COLO829 (cell line): ENCODE measurements at regions not wholly inside any gene's neighbourhood (a gene's known extent, or its start where the extent isn't known, plus 50 kb on each side); places are given as distances from the start of the nearest gene placed in this dataset.

ENCODE experiments used
- DNase-seq: peaks from one replicate; pipeline ENCODE4 v3.0.0; 2012; ENCODE audit warnings: low spot score

DNA sequence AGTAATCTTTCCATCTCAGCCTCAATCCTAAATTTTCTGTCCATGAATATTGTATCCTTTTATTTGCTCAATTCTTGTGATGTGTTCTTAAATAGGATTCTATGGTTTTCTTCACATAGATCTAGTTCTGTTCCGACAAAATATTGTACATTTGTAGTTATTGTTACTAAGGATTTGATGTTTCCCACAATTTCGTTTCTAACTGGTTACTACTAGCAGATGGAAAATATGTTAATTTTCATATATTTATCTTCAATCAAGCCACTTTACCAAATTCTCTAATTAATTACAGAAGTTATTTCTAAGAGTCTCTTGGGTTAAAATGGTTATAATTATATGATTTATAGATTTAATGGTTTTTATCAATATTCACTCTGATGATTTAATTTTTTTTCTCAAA, 60.3 kb downstream of the SEC61B start:
- no peak for DNase-seq

- DNase-seq, result no peak
Observed at GRCh38 chr9:99285965-99286364, 63.9 kb downstream of the SEC61B start.

GRCh38 chr9:99286536-99286935, 64.5 kb downstream of the SEC61B start:
- no peak for DNase-seq

- DNase-seq, result no peak
Observed at GRCh38 chr9:99287641-99288040, 65.6 kb downstream of the SEC61B start.

DNA sequence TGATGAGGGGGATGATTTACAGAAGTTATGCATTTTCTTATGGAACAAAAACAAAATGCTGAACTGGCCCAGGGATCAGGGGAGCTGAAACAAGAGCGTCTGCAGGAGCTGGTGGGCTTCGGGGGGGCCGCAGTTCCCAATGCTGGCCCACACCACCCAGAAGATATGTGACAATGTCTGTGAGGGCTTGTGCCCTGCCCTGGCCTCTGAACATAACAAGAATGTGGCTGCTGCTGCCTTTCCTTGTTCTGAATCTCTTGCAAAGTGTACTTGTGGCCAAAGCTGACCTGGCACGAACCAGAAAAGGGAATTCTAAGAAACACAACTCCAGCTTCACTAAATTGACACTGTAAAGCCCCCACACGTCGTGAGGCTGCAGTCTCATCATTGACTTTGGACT, 66.7 kb downstream of the SEC61B start:
- DNase-seq, result no peak

GRCh38 chr9:99294850-99295461, 72.9 kb downstream of the SEC61B start:
- no peak for DNase-seq

DNA sequence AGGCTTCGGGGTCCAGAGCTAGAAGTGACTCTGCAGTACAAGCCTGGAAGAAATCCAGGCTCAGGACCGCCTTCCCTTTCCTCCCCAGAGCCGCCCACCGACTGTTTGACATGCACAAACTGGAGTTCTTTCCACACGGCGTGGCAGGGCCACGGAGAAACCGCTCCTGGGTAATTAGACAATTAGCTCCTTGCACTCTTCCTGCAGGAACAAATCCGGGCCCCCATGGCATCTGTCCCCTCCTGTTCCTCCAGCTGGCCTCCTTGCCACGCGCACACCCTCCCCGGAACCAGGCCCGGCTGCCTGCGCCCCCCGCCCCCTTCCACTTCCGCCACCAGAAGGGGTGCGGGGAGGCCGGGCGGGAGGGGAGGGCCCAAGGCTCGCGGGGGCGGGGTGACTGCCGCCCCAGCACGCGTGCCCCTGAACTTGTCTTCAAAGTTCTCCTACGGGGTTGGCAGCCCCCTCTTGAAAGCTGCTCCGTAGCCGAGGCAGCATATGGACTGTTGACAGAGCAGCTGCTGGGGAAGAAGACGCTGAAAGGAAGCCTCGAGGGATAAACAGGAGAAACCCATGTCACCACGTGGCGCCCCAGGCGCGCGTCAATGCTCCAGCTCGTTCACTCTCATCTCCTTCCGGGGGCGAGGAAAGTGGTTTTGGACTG, 74.3 kb downstream of the SEC61B start:
- no peak for DNase-seq

- no peak for DNase-seq
Observed at GRCh38 chr9:99298614-99299013, 76.5 kb downstream of the SEC61B start.

DNA sequence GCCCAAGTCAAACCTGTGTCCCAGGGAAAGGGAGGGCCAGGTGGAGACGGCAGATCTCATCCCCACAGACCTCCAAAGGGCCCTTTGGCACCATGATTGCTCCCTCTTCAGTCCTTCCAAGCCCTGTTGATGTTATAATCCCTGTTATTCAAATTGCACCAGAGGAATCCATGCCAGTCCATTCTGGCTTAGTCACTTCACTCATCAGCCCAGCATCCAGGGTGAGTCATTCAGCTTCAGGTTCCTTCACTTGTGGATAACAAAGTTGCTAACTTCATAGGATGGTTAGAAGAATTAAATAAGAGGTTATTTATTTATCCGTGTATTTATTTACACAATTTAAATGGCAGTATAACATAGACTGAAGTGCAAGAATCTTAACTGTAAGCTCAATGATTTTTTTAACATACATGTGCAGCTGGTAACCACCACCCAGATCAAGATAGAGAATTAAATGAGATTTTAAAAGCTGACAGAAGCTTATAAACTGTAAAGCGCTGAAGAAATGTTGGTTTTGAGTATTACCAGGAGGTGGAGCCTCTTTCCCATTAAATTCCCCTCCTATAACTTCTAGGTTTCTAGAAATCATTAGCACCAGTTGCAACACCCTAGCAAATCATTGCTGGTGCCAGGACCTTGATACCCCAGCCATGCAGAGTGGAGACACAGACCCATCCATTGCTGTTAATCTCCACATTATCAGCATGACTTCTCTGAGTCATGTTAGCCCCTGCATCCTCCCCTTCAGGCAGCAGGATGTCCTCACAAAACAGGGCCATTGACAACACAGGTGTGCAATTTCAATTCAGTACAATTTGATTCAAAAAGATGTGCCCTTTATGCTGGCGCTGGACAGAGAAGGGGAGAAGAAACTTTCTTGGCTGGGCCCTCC, 77.4 kb downstream of the SEC61B start:
- peak; percentile 49 for DNase-seq

- DNase-seq, result no peak
Observed at GRCh38 chr9:99300103-99300439, 78.0 kb downstream of the SEC61B start.

GRCh38 chr9:99300603-99301002, 78.5 kb downstream of the SEC61B start:
- DNase-seq, result peak; percentile 60

- no peak for DNase-seq
Observed at GRCh38 chr9:99303177-99303576, 81.1 kb downstream of the SEC61B start.

- DNase-seq, result no peak
Observed at GRCh38 chr9:99305124-99305523, 83.0 kb downstream of the SEC61B start.

DNA sequence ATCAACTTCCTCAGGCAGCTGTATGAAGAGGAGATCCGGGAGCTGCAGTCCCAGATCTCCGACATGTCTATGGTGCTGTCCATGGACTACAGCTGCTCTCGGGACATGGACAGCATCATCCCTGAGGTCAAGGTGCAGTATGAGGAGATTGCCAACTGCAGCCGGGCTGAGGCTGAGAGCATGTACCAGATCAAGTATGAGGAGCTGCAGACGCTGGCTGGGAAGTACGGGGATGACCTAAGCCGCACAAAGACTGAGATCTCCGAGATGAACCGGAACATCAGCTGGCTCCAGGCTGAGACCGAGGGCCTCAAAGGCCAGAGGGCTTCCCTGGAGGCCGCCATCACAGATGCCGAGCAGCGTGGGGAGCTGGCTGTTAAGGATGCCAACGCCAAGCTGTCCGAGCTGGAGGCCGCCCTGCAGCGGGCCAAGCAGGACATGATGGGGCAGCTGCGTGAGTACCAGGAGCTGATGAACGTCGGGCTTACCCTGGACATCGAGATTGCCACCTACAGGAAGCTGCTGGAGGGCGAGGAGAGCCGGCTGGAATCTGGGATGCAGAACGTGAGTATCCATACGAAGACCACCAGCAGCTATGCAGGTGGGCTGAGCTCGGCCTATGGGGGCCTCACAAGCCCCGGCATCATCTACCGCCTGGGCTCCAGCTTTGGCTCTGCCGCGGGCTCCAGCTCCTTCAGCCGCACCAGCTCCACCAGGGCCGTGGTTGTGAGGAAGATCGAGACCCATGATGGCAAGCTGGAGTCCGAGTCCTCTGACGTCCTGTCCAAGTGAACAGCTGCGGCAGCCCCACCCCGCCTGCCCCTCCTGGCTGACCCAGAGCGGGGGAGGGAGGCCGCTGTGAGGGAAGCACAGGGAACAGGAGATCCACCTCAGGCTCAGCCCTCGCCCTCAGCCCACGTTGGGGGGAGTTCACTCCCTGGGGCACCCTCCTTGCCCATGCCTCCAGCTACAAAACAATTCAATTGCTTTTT, 84.0 kb downstream of the SEC61B start:
- no peak for DNase-seq

DNA sequence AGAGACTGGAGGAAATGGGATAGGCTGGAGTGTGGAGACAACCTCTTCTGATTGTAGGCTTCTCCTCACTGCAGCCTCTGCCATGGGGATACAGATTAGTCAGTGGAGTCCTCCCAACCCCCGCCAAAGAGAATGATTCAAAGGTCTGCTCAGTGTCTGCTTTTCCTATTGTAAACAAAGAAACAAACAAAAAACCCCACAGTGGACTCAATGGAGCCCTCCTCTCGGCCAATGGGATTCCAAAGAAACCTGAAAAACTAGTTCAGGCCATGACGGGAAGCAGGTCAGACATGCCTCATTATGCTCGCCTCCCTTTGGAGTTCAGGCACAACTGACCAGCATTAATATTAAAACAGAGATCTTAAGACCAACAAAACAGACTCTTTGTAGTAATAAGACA, 85.8 kb downstream of the SEC61B start:
- DNase-seq, result no peak

DNA sequence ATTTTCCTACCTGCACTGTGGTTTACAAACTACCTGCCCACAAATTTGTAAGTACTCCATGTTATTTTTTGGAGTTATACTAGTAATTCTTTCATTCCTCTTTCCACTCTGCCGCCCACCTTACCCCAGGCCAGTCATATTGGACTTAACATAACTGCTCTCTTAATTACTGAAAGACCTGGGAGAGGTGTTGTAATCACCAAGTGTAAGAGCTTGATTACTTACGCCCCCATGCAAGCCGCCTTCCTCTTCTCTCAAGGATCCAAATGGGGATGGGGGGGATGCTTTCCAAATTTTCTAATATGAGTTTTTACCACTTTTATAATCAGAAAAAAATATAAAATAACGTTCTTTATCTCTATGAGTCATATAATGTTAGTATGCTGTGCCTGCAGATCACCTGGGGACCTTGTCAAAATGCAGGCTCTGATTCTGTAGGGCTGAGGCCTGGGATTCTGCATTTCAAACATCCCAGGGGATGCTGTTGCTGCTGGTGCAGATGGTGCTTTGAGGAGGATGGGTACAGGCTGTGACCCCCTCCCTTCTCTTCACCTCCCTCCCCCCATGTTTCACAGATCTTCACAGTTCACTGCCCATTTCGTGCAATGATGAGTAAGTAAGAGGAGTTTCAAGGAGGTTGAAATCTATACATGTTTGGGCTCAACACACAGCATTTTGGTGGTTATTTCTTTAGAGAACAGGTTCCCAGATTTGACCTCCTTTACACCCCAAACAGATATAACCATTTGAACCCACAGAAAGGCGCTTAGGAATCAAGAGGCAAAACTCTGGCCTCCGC, 87.3 kb downstream of the SEC61B start:
- no peak for DNase-seq

- DNase-seq, result no peak
Observed at GRCh38 chr9:99312736-99313135, 90.7 kb downstream of the SEC61B start.

- no peak for DNase-seq
Observed at GRCh38 chr9:99319048-99319447, 97.0 kb downstream of the SEC61B start.

DNA sequence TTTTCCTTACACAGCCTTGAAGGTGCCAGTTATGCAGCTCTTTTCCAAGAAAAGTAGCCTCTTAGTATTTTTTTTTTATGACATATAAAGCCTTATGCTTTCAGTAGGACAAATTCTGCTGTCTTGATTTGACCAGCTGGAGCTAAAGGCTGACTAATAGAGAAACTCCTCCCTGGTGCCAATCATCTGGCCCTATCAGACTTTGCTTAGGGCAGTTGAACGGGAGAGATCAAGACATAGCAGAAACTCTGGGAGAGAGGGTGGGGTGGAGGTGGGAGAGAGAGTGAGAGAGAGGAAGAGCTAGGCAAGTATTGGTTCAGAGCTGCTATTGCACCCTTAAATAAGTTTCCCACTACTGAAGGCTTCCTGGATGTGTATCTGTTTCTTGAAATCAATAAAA, 100.2 kb downstream of the SEC61B start:
- no peak for DNase-seq

DNA sequence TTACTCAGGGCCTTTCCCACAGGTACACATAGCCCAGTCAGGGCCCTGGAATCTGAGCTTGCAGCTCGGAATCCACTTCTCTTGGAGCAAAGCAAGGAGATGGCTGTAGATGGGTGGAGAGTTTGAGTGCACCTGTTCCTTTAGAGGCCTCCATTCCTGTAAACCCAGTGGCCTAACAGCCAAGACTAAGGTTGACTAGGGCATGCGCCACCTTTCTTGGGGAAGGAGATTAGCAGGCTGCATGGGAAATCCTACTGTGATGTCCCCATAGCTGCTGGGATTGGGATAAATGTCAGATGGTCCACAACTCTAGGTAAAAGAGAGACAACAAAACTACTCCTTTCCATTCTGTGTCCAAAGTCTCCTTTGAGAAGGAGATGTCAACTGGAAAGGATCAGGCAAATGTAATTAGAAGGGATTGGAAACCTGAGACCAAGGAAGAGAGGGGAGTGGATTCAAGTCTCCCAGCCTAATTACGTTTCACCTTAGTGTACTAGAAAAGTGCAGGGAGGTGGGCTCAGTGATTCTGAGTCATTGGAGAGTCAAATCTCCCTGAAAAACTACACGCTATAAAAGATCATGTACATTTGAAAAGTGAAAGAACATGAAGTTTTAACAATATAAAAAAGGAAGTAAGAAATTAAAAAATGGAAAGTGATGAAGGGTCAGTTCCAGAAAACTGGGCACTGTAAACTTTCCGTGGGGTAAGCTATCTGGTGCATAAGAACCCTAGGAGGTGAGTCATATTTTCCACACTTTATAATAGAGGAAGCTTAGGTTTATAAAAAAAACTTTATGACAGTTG, 104.2 kb downstream of the SEC61B start:
- no peak for DNase-seq

DNA sequence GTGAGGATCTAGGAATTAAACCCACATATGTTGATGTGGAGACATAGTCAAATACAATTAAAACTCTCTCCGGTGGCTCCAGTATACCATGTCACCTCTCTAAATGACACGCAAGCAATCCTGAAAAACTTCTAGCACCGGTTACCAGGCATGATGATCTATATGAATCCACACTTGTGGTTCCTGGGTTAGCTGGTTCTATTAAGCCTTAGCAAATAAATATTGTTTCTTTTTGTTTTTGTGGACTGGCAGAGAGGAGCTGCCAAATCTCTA, 104.8 kb downstream of the SEC61B start:
- DNase-seq, result no peak
